Choroid plexus epithelial cell (primary cell): ENCODE measurements at regions not wholly inside any gene's neighbourhood (a gene's known extent, or its start where the extent isn't known, plus 50 kb on each side); places are given as distances from the start of the nearest gene placed in this dataset.

Experiments used
- DNase-seq: peaks from one replicate; pipeline ENCODE4 v3.0.0-alpha.2; 2010; ENCODE audit warnings: low read depth
- H3K4me3 ChIP-seq: 2 replicates; pipeline ENCODE4 v1.5.1; 2011; ENCODE audit warnings: low read depth, mild to moderate bottlenecking, control low read depth, low read length, moderate library complexity
- CTCF ChIP-seq: conservative IDR thresholded peaks from 2 replicates; pipeline ENCODE4 v1.5.1; 2011; ENCODE audit warnings: low read depth, mild to moderate bottlenecking, control low read depth, inconsistent platforms, low read length, moderate library complexity

- no peak overlapping the region for H3K4me3 ChIP-seq
- TF ChIP-seq CTCF: no peak
- no peak for DNase-seq
Observed at GRCh38 chr13:61700181-61700580, 284.5 kb upstream of the PCDH20 start.

- DNase-seq: no peak
- no peak overlapping the region for H3K4me3 ChIP-seq
- TF ChIP-seq CTCF: no peak
Observed at GRCh38 chr13:61696676-61697075, 281.0 kb upstream of the PCDH20 start.

GRCh38 chr13:61695147-61695546 lies 279.5 kb upstream of the PCDH20 start:
- no peak for TF ChIP-seq CTCF
- no peak overlapping the region for H3K4me3 ChIP-seq
- no peak for DNase-seq

- no peak for DNase-seq
- TF ChIP-seq CTCF: no peak
- H3K4me3 ChIP-seq: no peak overlapping the region
Observed at GRCh38 chr13:61692691-61693090, 277.0 kb upstream of the PCDH20 start.

- no peak for TF ChIP-seq CTCF
- no peak for DNase-seq
- no peak overlapping the region for H3K4me3 ChIP-seq
Observed at GRCh38 chr13:61685682-61686012, 270.0 kb upstream of the PCDH20 start.

GRCh38 chr13:61684976-61685681 lies 269.5 kb upstream of the PCDH20 start:
- no peak for DNase-seq
- TF ChIP-seq CTCF: no peak
- no peak overlapping the region for H3K4me3 ChIP-seq

- H3K4me3 ChIP-seq: no peak overlapping the region
- DNase-seq: no peak
- no peak for TF ChIP-seq CTCF
Observed at GRCh38 chr13:61672756-61673155, 257.1 kb upstream of the PCDH20 start.
